ENCODE measurements at regions not wholly inside any gene's neighbourhood (a gene's known extent, or its start where the extent isn't known, plus 50 kb on each side); places are given as distances from the start of the nearest gene placed in this dataset.

DNA sequence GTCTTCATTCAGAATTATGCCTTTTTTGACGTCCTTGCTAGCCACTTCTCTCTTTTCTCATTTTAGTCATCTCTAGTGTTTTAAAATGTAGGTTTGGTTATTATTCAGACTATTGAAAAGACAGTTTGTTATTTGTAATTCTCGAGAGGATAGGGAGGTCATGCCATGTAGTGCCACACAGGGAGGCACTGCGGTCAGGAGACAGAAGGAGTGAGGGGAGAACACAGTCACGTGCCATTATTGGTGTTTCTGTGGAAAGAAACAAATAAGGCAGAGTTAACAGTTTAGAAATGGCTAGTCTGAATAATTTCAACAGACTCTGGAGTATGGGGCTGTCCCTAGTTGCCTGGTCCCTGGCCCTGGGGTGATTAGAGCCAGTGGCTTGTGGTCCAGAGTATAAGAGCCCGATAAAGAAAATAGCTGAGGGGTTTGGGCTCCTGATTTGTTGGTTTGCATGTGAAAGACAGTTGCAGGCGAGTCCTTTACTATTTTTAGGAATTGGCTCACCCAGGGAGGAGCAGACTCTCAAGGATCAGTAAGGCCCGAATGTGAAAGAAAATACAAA is 278.1 kb upstream of the SEL1L start:
- DNase-seq (ENCODE audit: insufficient read length, low spot score), result no peak
- FAIRE-seq, result no peak
- TF ChIP-seq TAF1 (IDR thresholded peaks at IDR 0.05; ENCODE audit: low read depth, low read length) (no peak), POLR2A (IDR thresholded peaks at IDR 0.05; ENCODE audit: low read depth, low read length) (no peak), POLR2AphosphoS5 (IDR thresholded peaks at IDR 0.05; ENCODE audit: low read depth, low read length) (no peak), POU2F2 (IDR thresholded peaks at IDR 0.05; ENCODE audit: low read depth, low read length) (no peak), SPI1 (IDR thresholded peaks at IDR 0.05; ENCODE audit: low read depth, low read length) (no peak), PAX5 (IDR thresholded peaks at IDR 0.05; ENCODE audit: insufficient read depth, low read length, severe bottlenecking) (no peak)

DNA sequence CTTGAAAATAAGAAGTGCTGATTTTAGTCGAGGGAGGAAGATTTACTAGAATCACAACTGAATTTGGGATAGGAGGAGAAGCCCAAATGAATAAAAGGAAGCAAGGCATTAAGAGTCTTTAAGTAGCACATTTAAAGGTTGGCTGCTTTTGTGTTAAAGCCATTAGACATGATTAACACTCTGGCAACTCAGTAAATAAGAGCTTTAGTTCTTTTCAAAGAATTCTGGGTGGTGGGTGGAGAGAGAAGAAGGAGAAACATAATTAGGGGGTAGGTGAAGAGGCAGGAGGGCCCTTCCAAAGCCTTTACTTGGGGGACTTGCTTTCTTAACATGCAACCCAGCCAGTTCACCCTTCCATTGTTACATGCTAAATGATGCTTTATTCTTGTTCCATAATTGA is 284.6 kb upstream of the SEL1L start:
- DNase-seq (ENCODE audit: insufficient read length, low spot score) (no peak), FAIRE-seq (no peak)
- TF ChIP-seq POLR2AphosphoS5 (IDR thresholded peaks at IDR 0.05; ENCODE audit: low read depth, low read length), result no peak
- TF ChIP-seq PAX5 (IDR thresholded peaks at IDR 0.05; ENCODE audit: insufficient read depth, low read length, severe bottlenecking), result no peak
- TF ChIP-seq POU2F2 (IDR thresholded peaks at IDR 0.05; ENCODE audit: low read depth, low read length), result no peak
- no peak for TF ChIP-seq POLR2A (IDR thresholded peaks at IDR 0.05; ENCODE audit: low read depth, low read length)
- no peak for TF ChIP-seq SPI1 (IDR thresholded peaks at IDR 0.05; ENCODE audit: low read depth, low read length)
- no peak for TF ChIP-seq TAF1 (IDR thresholded peaks at IDR 0.05; ENCODE audit: low read depth, low read length)

DNA sequence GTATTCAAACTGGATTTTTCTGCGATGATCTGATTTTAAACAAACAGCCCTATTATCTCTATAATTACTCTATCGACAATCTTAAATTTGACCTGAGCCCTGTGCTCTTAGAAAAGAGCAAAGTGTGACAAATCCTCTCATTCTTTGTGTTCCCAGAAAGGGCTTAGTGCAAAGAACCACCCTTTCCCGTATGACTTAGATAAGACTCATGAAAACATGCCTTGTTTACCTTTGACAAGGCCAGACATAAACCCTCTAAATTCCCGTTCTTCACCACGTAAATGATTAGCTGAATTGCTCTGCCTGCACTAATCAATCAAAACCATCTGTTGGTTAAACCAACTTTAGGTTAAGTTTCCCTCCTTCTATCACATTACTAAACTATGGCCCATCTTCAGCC is 285.7 kb upstream of the SEL1L start:
- TF ChIP-seq PAX5 (IDR thresholded peaks at IDR 0.05; ENCODE audit: insufficient read depth, low read length, severe bottlenecking), result no peak
- no peak for TF ChIP-seq POLR2AphosphoS5 (IDR thresholded peaks at IDR 0.05; ENCODE audit: low read depth, low read length)
- TF ChIP-seq SPI1 (IDR thresholded peaks at IDR 0.05; ENCODE audit: low read depth, low read length), result no peak
- TF ChIP-seq POLR2A (IDR thresholded peaks at IDR 0.05; ENCODE audit: low read depth, low read length), result no peak
- TF ChIP-seq TAF1 (IDR thresholded peaks at IDR 0.05; ENCODE audit: low read depth, low read length), result no peak
- TF ChIP-seq POU2F2 (IDR thresholded peaks at IDR 0.05; ENCODE audit: low read depth, low read length), result no peak
- FAIRE-seq (no peak), DNase-seq (ENCODE audit: insufficient read length, low spot score) (no peak)

DNA sequence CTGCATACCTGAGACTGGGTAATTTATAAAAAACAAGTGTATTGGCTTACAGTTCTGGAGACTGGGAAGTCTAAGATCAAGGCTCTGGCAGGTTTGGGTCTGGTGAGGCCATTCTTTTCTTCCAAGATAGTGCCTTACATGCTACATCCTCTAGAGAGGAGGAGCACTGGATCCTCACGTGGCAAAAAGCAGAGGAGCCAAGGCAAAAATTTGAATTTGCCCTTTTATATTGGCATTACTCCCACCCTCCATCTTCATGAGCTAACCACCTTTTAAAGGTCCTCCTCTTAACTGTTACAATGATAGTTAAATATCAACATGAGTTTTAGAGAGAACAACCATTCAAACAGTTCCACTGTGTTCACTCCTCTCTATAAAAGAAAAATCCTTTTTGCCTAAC is 286.3 kb upstream of the SEL1L start:
- DNase-seq (ENCODE audit: insufficient read length, low spot score) (no peak), FAIRE-seq (no peak)
- TF ChIP-seq PAX5 (IDR thresholded peaks at IDR 0.05; ENCODE audit: insufficient read depth, low read length, severe bottlenecking) (no peak), POU2F2 (IDR thresholded peaks at IDR 0.05; ENCODE audit: low read depth, low read length) (no peak), POLR2A (IDR thresholded peaks at IDR 0.05; ENCODE audit: low read depth, low read length) (no peak), TAF1 (IDR thresholded peaks at IDR 0.05; ENCODE audit: low read depth, low read length) (no peak), SPI1 (IDR thresholded peaks at IDR 0.05; ENCODE audit: low read depth, low read length) (no peak), POLR2AphosphoS5 (IDR thresholded peaks at IDR 0.05; ENCODE audit: low read depth, low read length) (no peak)

DNA sequence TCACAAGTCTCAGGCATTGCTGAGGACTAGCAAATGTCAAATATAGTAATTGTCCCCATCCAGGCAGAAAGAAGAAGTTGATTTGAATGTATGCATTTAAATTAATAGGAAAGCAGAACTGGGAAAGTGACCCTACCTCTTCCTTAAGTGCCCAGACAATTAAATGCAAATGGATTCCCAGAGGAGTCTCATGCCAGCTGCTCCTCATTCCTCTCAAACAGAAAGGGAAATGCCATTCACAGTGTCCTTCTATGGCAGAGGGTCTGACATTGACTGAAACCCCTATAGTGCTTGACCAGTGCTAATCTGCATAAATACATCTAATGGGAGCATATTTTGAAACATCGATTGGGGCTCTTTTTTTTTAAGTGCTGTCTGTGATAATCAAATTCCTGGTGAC is 292.4 kb upstream of the SEL1L start:
- DNase-seq (ENCODE audit: insufficient read length, low spot score) (no peak), FAIRE-seq (no peak)
- TF ChIP-seq POLR2A (IDR thresholded peaks at IDR 0.05; ENCODE audit: low read depth, low read length), result no peak
- no peak for TF ChIP-seq PAX5 (IDR thresholded peaks at IDR 0.05; ENCODE audit: insufficient read depth, low read length, severe bottlenecking)
- no peak for TF ChIP-seq POU2F2 (IDR thresholded peaks at IDR 0.05; ENCODE audit: low read depth, low read length)
- no peak for TF ChIP-seq POLR2AphosphoS5 (IDR thresholded peaks at IDR 0.05; ENCODE audit: low read depth, low read length)
- TF ChIP-seq TAF1 (IDR thresholded peaks at IDR 0.05; ENCODE audit: low read depth, low read length), result no peak
- TF ChIP-seq SPI1 (IDR thresholded peaks at IDR 0.05; ENCODE audit: low read depth, low read length), result no peak

DNA sequence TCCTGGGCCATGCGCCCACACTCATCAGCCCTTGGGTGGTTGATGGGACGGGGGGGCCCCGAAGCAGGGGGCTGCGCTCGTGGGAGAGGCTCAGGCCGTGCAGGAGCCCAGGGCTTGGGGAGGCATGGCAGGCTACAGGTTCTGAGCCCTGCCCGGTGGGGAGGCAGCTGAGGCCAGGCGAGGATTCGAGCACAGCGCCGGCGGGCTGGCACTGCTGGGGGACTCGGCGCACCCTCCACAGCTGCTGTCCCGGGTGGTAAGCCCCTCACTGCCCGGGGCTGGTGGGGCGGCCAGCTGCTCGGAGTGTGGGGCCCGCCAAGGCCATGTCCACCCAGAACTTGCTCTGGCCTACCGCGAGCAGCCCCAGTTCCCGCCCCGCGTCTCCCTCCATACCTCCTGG is 295.8 kb upstream of the SEL1L start:
- no peak for FAIRE-seq
- TF ChIP-seq POLR2A (IDR thresholded peaks at IDR 0.05; ENCODE audit: low read depth, low read length) (no peak), POLR2AphosphoS5 (IDR thresholded peaks at IDR 0.05; ENCODE audit: low read depth, low read length) (no peak), POU2F2 (IDR thresholded peaks at IDR 0.05; ENCODE audit: low read depth, low read length) (no peak), SPI1 (IDR thresholded peaks at IDR 0.05; ENCODE audit: low read depth, low read length) (no peak), PAX5 (IDR thresholded peaks at IDR 0.05; ENCODE audit: insufficient read depth, low read length, severe bottlenecking) (no peak), TAF1 (IDR thresholded peaks at IDR 0.05; ENCODE audit: low read depth, low read length) (no peak)
- DNase-seq (ENCODE audit: insufficient read length, low spot score), result no peak

DNA sequence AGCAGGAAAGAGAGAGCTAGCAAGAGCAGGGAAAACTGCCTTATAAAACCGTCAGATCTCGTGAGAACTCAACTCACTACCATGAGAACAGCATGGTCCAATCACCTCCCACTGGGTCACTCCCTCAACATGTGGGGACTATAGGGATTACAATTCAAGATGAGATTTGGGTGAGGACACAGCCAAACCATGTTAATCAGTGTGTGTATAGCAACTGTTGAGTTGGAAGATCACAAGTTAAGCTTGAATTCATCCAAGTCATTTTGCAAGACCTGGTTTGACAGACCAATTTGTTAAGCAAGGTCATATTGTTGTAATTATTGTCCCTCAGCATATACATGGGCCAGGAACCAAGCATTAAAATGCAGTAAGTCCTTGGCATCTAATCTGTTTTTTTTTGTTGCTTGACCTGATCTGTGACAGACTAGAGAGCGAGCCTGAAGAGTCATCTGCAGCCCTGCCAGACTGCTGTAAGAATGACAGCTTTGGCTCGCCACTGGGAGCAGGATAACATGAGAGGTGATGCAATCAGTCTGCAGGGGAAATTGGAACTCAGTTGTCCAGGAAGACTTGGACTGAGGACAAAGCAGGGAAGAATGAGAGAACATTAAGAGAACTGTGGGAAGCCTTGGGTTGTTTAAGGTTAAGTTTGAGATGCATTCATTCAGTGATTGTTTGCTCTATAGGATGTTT is 297.6 kb upstream of the SEL1L start:
- DNase-seq (ENCODE audit: insufficient read length, low spot score) (no peak), FAIRE-seq (no peak)
- TF ChIP-seq POLR2A (IDR thresholded peaks at IDR 0.05; ENCODE audit: low read depth, low read length), result no peak
- TF ChIP-seq SPI1 (IDR thresholded peaks at IDR 0.05; ENCODE audit: low read depth, low read length), result no peak
- no peak for TF ChIP-seq TAF1 (IDR thresholded peaks at IDR 0.05; ENCODE audit: low read depth, low read length)
- no peak for TF ChIP-seq POU2F2 (IDR thresholded peaks at IDR 0.05; ENCODE audit: low read depth, low read length)
- no peak for TF ChIP-seq PAX5 (IDR thresholded peaks at IDR 0.05; ENCODE audit: insufficient read depth, low read length, severe bottlenecking)
- no peak for TF ChIP-seq POLR2AphosphoS5 (IDR thresholded peaks at IDR 0.05; ENCODE audit: low read depth, low read length)

DNA sequence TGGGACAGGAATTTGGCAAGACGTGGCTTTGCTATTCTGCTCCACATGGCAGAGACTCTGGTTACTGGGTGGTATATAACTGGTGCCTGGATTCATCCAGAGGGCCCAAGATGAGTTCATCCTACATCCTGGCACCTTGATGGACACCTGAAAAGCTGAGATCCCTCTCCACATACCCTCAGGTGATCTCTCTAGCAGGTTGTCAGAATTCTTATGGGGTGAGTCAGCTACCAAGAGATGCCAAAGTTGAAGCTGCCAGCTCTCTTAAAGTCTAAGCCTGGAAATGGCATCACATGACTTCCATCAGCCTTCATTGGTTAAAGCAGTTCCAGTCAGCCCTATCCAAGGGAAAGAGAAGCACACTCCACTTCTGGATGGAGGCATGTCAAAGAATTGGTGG is 300.7 kb upstream of the SEL1L start:
- no peak for DNase-seq (ENCODE audit: insufficient read length, low spot score)
- FAIRE-seq, result no peak
- TF ChIP-seq POLR2AphosphoS5 (IDR thresholded peaks at IDR 0.05; ENCODE audit: low read depth, low read length), result no peak
- TF ChIP-seq POU2F2 (IDR thresholded peaks at IDR 0.05; ENCODE audit: low read depth, low read length), result no peak
- no peak for TF ChIP-seq POLR2A (IDR thresholded peaks at IDR 0.05; ENCODE audit: low read depth, low read length)
- TF ChIP-seq SPI1 (IDR thresholded peaks at IDR 0.05; ENCODE audit: low read depth, low read length), result no peak
- TF ChIP-seq PAX5 (IDR thresholded peaks at IDR 0.05; ENCODE audit: insufficient read depth, low read length, severe bottlenecking), result no peak
- TF ChIP-seq TAF1 (IDR thresholded peaks at IDR 0.05; ENCODE audit: low read depth, low read length), result no peak

DNA sequence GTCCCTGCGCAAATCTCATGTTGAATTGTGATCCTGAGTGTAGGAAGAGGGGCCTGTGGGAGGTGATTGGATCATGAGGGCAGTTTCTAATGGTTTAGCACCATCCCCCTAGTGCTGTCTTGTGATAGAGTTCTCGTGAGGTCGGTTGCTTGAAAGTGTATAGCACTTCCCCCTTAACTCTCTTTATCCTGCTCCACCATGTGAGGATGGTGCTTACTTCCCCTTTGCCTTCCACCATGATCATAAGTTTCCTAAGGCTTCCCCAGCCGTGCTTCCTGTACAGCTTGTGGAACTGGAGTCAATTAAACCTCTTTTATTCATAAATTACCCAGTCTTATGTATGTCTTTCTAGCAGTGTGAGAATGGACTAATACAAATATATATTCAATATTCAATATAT is 303.7 kb upstream of the SEL1L start:
- DNase-seq (ENCODE audit: insufficient read length, low spot score) (no peak), FAIRE-seq (no peak)
- TF ChIP-seq PAX5 (IDR thresholded peaks at IDR 0.05; ENCODE audit: insufficient read depth, low read length, severe bottlenecking) (no peak), SPI1 (IDR thresholded peaks at IDR 0.05; ENCODE audit: low read depth, low read length) (no peak), TAF1 (IDR thresholded peaks at IDR 0.05; ENCODE audit: low read depth, low read length) (no peak), POLR2A (IDR thresholded peaks at IDR 0.05; ENCODE audit: low read depth, low read length) (no peak), POU2F2 (IDR thresholded peaks at IDR 0.05; ENCODE audit: low read depth, low read length) (no peak), POLR2AphosphoS5 (IDR thresholded peaks at IDR 0.05; ENCODE audit: low read depth, low read length) (no peak)

Data from GM12891 (cell line).